Renal pelvis (tissue), 1 donor: ENCODE measurements at regions not wholly inside any gene's neighbourhood (a gene's known extent, or its start where the extent isn't known, plus 50 kb on each side); places are given as distances from the start of the nearest gene placed in this dataset.
A peak's percentile ranks its signal among the peaks of the same experiment; 100 is the strongest.

Source experiments
- DNase-seq: peaks from one replicate; pipeline ENCODE4 v3.0.0-alpha.2; 2013

GRCh38 chr10:129396021-129396722 lies 70.9 kb upstream of the MGMT start:
- no peak for DNase-seq

- no peak for DNase-seq
These were observed 69.7 kb upstream of the MGMT start for GRCh38 chr10:129397198-129397974.

- no peak for DNase-seq
These were observed 68.3 kb upstream of the MGMT start for GRCh38 chr10:129398711-129399141.

GRCh38 chr10:129400426-129400825 lies 66.6 kb upstream of the MGMT start:
- no peak for DNase-seq

GRCh38 chr10:129402459-129402858 lies 64.6 kb upstream of the MGMT start:
- DNase-seq: no peak

GRCh38 chr10:129404091-129404490 lies 63.0 kb upstream of the MGMT start:
- no peak for DNase-seq

- no peak for DNase-seq
These were observed 61.7 kb upstream of the MGMT start for GRCh38 chr10:129405389-129405788.

GRCh38 chr10:129410688-129411392 lies 56.2 kb upstream of the MGMT start:
- DNase-seq: no peak

GRCh38 chr10:129411393-129411705 lies 55.7 kb upstream of the MGMT start:
- no peak for DNase-seq

GRCh38 chr10:129411772-129412171 lies 55.3 kb upstream of the MGMT start:
- no peak for DNase-seq

- no peak for DNase-seq
These were observed 54.0 kb upstream of the MGMT start for GRCh38 chr10:129413024-129413423.

- peak; percentile 21 for DNase-seq
These were observed 51.6 kb upstream of the MGMT start for GRCh38 chr10:129415215-129416140.

- DNase-seq: no peak
These were observed 50.9 kb upstream of the MGMT start for GRCh38 chr10:129416155-129416554.

GRCh38 chr10:129416956-129417765 lies 49.9 kb upstream of the MGMT start:
- DNase-seq: no peak
